Mesenchymal stem cell (in vitro differentiated cells and primary cell): ENCODE measurements at regions not wholly inside any gene's neighbourhood (a gene's known extent, or its start where the extent isn't known, plus 50 kb on each side); places are given as distances from the start of the nearest gene placed in this dataset.

Experiments used
- DNase-seq: peaks from one replicate; pipeline ENCODE4 v3.0.0-alpha.2; 2013
- H2AFZ ChIP-seq: one replicate; pipeline ENCODE4 v1.6.1; 2013; ENCODE audit warnings: low read depth, mild to moderate bottlenecking, control low read depth, inconsistent platforms, low read length, moderate library complexity
- H2AK5ac ChIP-seq: 2 replicates; pipeline ENCODE4 v1.6.1; 2013; ENCODE audit warnings: low read length, moderate library complexity, mild to moderate bottlenecking, inconsistent platforms; ENCODE audit not compliant: severe bottlenecking
- H2BK120ac ChIP-seq: one replicate; pipeline ENCODE4 v1.6.1; 2013; ENCODE audit warnings: low read depth, mild to moderate bottlenecking, inconsistent platforms, low read length, moderate library complexity
- H2BK12ac ChIP-seq, 2 experiments: one replicate each; pipeline ENCODE4 v1.6.1; 2013; ENCODE audit warnings: inconsistent platforms in 2 of 2, low read length in 2 of 2, mild to moderate bottlenecking in 2 of 2, moderate library complexity in 2 of 2, control low read depth in 1 of 2
- H2BK15ac ChIP-seq: one replicate; pipeline ENCODE4 v1.6.1; 2013; ENCODE audit warnings: mild to moderate bottlenecking, low read depth, inconsistent platforms; ENCODE audit not compliant: poor library complexity, severe bottlenecking
- H2BK5ac ChIP-seq: 2 replicates; pipeline ENCODE4 v1.6.1; 2013; ENCODE audit warnings: low read depth, mild to moderate bottlenecking, low read length, control low read depth, inconsistent platforms; ENCODE audit not compliant: poor library complexity, severe bottlenecking
- H3K14ac ChIP-seq, 2 experiments: one replicate each; pipeline ENCODE4 v1.6.1; 2013; ENCODE audit warnings: inconsistent platforms in 2 of 2, low read length in 2 of 2, control low read depth in 1 of 2, mild to moderate bottlenecking in 1 of 2, moderate library complexity in 1 of 2
- H3K18ac ChIP-seq, 2 experiments: one replicate each; pipeline ENCODE4 v1.6.1; 2013; ENCODE audit warnings: inconsistent platforms in 2 of 2, low read length in 2 of 2, control low read depth in 1 of 2, low read depth in 1 of 2, mild to moderate bottlenecking in 1 of 2
- H3K23ac ChIP-seq, 2 experiments: one replicate each; pipeline ENCODE4 v1.6.1; 2013; ENCODE audit warnings: inconsistent platforms in 2 of 2, low read length in 2 of 2, mild to moderate bottlenecking in 2 of 2, moderate library complexity in 2 of 2, control low read depth in 1 of 2
- H3K27ac ChIP-seq: 2 replicates; pipeline ENCODE4 v1.5.1; 2013; ENCODE audit warnings: mild to moderate bottlenecking, moderate library complexity, low read length, control low read depth, inconsistent platforms; ENCODE audit not compliant: poor library complexity, severe bottlenecking
- H3K27me3 ChIP-seq, 2 experiments: 2 replicates each; pipeline versions ENCODE4 v1.6.1 to v1.7.0; 2013; ENCODE audit warnings: low read length in 2 of 2, mild to moderate bottlenecking in 2 of 2, moderate library complexity in 2 of 2, control low read depth in 1 of 2, inconsistent platforms in 1 of 2; ENCODE audit not compliant: control insufficient read depth in 1 of 2, insufficient read depth in 1 of 2
- H3K36me3 ChIP-seq, 2 experiments: 2 replicates each; pipeline versions ENCODE4 v1.6.1 to v1.7.0; 2013; ENCODE audit warnings: low read length in 2 of 2, control low read depth in 1 of 2, inconsistent platforms in 1 of 2, low read depth in 1 of 2, mild to moderate bottlenecking in 1 of 2; ENCODE audit not compliant: insufficient read depth in 2 of 2, control insufficient read depth in 1 of 2
- H3K4ac ChIP-seq, 2 experiments: one replicate each; pipeline ENCODE4 v1.6.1; 2013; ENCODE audit warnings: inconsistent platforms in 2 of 2, low read length in 2 of 2, mild to moderate bottlenecking in 2 of 2, moderate library complexity in 2 of 2, control low read depth in 1 of 2, low read depth in 1 of 2
- H3K4me1 ChIP-seq: 2 replicates; pipeline ENCODE4 v1.6.1; 2013; ENCODE audit warnings: low read depth, low read length, control low read depth; ENCODE audit not compliant: control insufficient read depth, insufficient read depth
- H3K4me2 ChIP-seq: 2 replicates; pipeline ENCODE4 v1.6.1; 2013; ENCODE audit warnings: low read length, mild to moderate bottlenecking, inconsistent platforms; ENCODE audit not compliant: poor library complexity, severe bottlenecking
- H3K4me3 ChIP-seq, 2 experiments: 2 replicates each; pipeline versions ENCODE4 v1.5.1 to v1.7.0; 2013; ENCODE audit warnings: low read length in 2 of 2, mild to moderate bottlenecking in 2 of 2, control low read depth in 1 of 2, low read depth in 1 of 2; ENCODE audit not compliant: insufficient read depth in 1 of 2
- H3K79me1 ChIP-seq: replicated peaks from 2 replicates; pipeline ENCODE4 v1.6.1; 2013; ENCODE audit warnings: mild to moderate bottlenecking, control low read depth, low read length, inconsistent platforms; ENCODE audit not compliant: poor library complexity, severe bottlenecking
- H3K9ac ChIP-seq: 2 replicates; pipeline ENCODE4 v1.7.0; 2013; ENCODE audit warnings: mild to moderate bottlenecking, low read length, moderate library complexity
- H3K9me3 ChIP-seq: 2 replicates; pipeline ENCODE4 v1.7.0; 2013; ENCODE audit warnings: mild to moderate bottlenecking, low read length; ENCODE audit not compliant: control insufficient read depth
- H4K8ac ChIP-seq: one replicate; pipeline ENCODE4 v1.6.1; 2013; ENCODE audit warnings: inconsistent platforms, mild to moderate bottlenecking, low read length, moderate library complexity
- H4K91ac ChIP-seq: one replicate; pipeline ENCODE4 v1.6.1; 2013; ENCODE audit warnings: mild to moderate bottlenecking, low read length, inconsistent platforms
- WGBS: methylation state at CpG from one replicate; pipeline ENCODE4 v1.1.7; 2013; ENCODE audit warnings: mixed read lengths; 5-methylcytosine and 5-hydroxymethylcytosine counted together

- H3K4me1 ChIP-seq: no peaks in the 10 kb centered on the region
- no peak overlapping the region for H4K91ac ChIP-seq
- H2BK120ac ChIP-seq: no peak overlapping the region
- peak; percentile 64 for DNase-seq
- H3K36me3 ChIP-seq: no peaks in the 10 kb centered on the region
- H2AFZ ChIP-seq: no peak overlapping the region
- no peak overlapping the region for H3K4me3 ChIP-seq
- no peak overlapping the region for H4K8ac ChIP-seq
- H3K23ac ChIP-seq: no peak overlapping the region
- no peak overlapping the region for H3K27ac ChIP-seq
- H2BK15ac ChIP-seq: no peak overlapping the region
- H3K9ac ChIP-seq: no peak overlapping the region
- 30% methylated on average over 2 of the region's 2 CpGs for WGBS
- H2BK12ac ChIP-seq: no peak overlapping the region
- no peak overlapping the region for H3K14ac ChIP-seq
- no peaks in the 10 kb centered on the region for H3K27me3 ChIP-seq
- H3K4ac ChIP-seq: no peak overlapping the region
- no peaks in the 10 kb centered on the region for H3K79me1 ChIP-seq
- H3K4me2 ChIP-seq: no peak overlapping the region
- H3K9me3 ChIP-seq: no peaks in the 10 kb centered on the region
- H2BK5ac ChIP-seq: no peak overlapping the region
- no peak overlapping the region for H2AK5ac ChIP-seq
- H3K18ac ChIP-seq: no peak overlapping the region
Observed at GRCh38 chr5:125336401-125336800, 590.0 kb upstream of the ZNF608 start.

GRCh38 chr5:125337294-125337693 lies 590.9 kb upstream of the ZNF608 start:
- Histone ChIP-seq H3K79me1 (no peaks in the 10 kb centered on the region), H3K18ac (no peak overlapping the region), H3K9me3 (no peaks in the 10 kb centered on the region), H2AK5ac (no peak overlapping the region), H3K27ac (no peak overlapping the region), H2BK120ac (no peak overlapping the region), H4K91ac (no peak overlapping the region), H3K27me3 (no peaks in the 10 kb centered on the region), H3K23ac (no peak overlapping the region), H3K14ac (no peak overlapping the region), H3K4me1 (no peaks in the 10 kb centered on the region), H3K9ac (no peak overlapping the region), H2BK5ac (no peak overlapping the region), H2BK12ac (no peak overlapping the region), H3K36me3 (no peaks in the 10 kb centered on the region), H2BK15ac (no peak overlapping the region), H2AFZ (no peak overlapping the region), H3K4ac (peak overlapping the region in 1 of 2 experiments; percentile 7), H4K8ac (no peak overlapping the region), H3K4me3 (no peak overlapping the region), H3K4me2 (no peak overlapping the region)
- DNase-seq: peak; percentile 43
- 60% methylated on average over 2 of the region's 2 CpGs for WGBS

DNA sequence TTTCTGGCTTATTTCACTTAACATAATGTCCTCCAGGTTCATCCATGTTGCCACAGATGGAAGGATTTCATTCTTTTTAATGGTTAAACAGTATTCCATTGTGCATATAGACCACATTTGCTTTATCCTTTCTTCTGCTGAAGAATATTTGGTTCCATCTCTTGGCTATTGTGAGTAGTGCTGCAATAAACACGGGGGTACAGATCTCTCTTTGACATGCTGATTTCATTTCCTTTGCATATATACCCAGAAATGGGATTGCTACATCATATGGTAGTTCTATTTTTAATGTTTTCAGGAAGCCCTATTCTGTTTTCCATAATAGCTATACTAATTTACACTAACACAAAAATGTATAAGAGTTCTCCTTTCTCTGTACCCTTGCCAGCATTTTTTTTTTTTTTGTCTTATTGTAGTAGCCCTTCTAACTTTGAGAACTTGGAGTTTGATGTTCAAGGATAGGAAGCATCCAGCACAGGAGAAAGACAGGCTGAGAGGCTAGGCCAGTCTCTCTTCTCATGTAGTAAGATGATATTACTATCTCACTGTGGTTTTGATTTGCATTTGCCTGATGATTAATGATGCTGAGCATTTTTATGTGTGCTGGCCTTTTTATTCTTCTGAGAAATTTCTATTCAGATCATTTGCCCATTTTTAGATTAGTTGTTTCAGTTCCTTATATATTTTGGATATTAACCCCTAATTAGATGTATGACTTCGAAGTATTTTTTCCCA lies 592.2 kb upstream of the ZNF608 start:
- Histone ChIP-seq H3K36me3 (no peaks in the 10 kb centered on the region), H3K9ac (no peak overlapping the region), H2AFZ (no peak overlapping the region), H3K9me3 (no peaks in the 10 kb centered on the region), H3K4me2 (no peak overlapping the region), H4K91ac (no peak overlapping the region), H2BK12ac (no peak overlapping the region), H2BK5ac (no peak overlapping the region), H3K27ac (no peak overlapping the region), H3K4me3 (no peak overlapping the region), H3K23ac (no peak overlapping the region), H3K18ac (no peak overlapping the region), H3K4me1 (no peaks in the 10 kb centered on the region), H3K79me1 (no peaks in the 10 kb centered on the region), H3K4ac (no peak overlapping the region), H2BK15ac (no peak overlapping the region), H3K14ac (no peak overlapping the region), H3K27me3 (no peaks in the 10 kb centered on the region), H4K8ac (no peak overlapping the region), H2BK120ac (no peak overlapping the region), H2AK5ac (no peak overlapping the region)
- WGBS: no CpG with 5 or more reads among the region's 2 CpGs
- DNase-seq: no peak

DNA sequence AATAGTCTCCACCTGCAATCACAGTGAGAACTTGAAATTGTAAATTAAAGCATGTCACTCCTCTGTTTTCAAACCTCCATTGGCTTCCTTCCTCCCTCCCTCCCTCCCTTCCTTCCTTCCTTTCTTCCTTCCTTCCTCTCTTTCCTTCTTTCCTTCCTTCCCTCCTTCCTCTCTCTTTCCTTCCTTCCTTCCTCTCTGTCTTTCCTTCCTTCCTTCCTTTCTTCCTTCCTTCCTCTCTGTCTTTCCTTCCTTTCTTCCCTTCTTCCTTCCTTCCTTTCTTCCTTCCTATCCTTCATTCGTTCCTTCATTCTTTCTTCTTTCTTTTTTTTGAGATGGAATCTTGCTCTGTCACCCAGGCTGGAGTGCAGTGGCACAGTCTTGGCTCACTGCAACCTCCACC lies 595.0 kb upstream of the ZNF608 start:
- H3K4ac ChIP-seq: no peak overlapping the region
- H2BK15ac ChIP-seq: no peak overlapping the region
- no peak overlapping the region for H2BK5ac ChIP-seq
- H3K9ac ChIP-seq: no peak overlapping the region
- H3K27me3 ChIP-seq: no peaks in the 10 kb centered on the region
- no peak overlapping the region for H3K27ac ChIP-seq
- no peak overlapping the region for H2AFZ ChIP-seq
- H3K4me1 ChIP-seq: no peaks in the 10 kb centered on the region
- no peaks in the 10 kb centered on the region for H3K79me1 ChIP-seq
- DNase-seq: no peak
- no peak overlapping the region for H3K18ac ChIP-seq
- H3K9me3 ChIP-seq: no peaks in the 10 kb centered on the region
- WGBS: 92% methylated on average over 1 of the region's 1 CpG
- no peaks in the 10 kb centered on the region for H3K36me3 ChIP-seq
- no peak overlapping the region for H3K14ac ChIP-seq
- H2BK120ac ChIP-seq: no peak overlapping the region
- H2BK12ac ChIP-seq: no peak overlapping the region
- no peak overlapping the region for H2AK5ac ChIP-seq
- no peak overlapping the region for H3K23ac ChIP-seq
- no peak overlapping the region for H3K4me3 ChIP-seq
- H4K8ac ChIP-seq: no peak overlapping the region
- H4K91ac ChIP-seq: no peak overlapping the region
- no peak overlapping the region for H3K4me2 ChIP-seq
